Testis (tissue), 2 donors: ENCODE measurements at regions not wholly inside any gene's neighbourhood (a gene's known extent, or its start where the extent isn't known, plus 50 kb on each side); places are given as distances from the start of the nearest gene placed in this dataset.

Source experiments
- DNase-seq: peaks from one replicate; pipeline ENCODE4 v3.0.0-alpha.2; 2019
- H3K27ac ChIP-seq, 2 donors: fragments of 200-600 bp; sonication (generic); one replicate each; pipeline ENCODE4 v1.5.1; 2019
- H3K27me3 ChIP-seq: fragments of 200-600 bp; sonication (generic); one replicate; pipeline ENCODE4 v1.5.1; 2019
- H3K36me3 ChIP-seq: fragments of 200-600 bp; sonication (generic); one replicate; pipeline ENCODE4 v1.5.1; 2017; ENCODE audit warnings: low read depth; ENCODE audit errors: missing control alignments
- H3K4me1 ChIP-seq: fragments of 200-600 bp; sonication (generic); one replicate; pipeline ENCODE4 v1.5.1; 2019
- H3K4me3 ChIP-seq, 2 donors: fragments of 200-600 bp; sonication (generic); one replicate each; pipeline ENCODE4 v1.5.1; 2017 to 2019
- H3K9me3 ChIP-seq: fragments of 200-600 bp; sonication (generic); one replicate; pipeline ENCODE4 v1.5.1; 2017
- POLR2A ChIP-seq: fragments of 450-650 bp; IDR thresholded peaks from one replicate; pipeline ENCODE4 v1.6.1; 2017; ENCODE audit warnings: antibody characterized with exemption, mild to moderate bottlenecking, moderate library complexity
- WGBS, 2 donors: methylation state at CpG; one replicate each; pipeline ENCODE4 v1.1.5; 2018; 5-methylcytosine and 5-hydroxymethylcytosine counted together
- intact Hi-C: fragments of 100-400 bp; cut with DNase I; formaldehyde crosslinking; loops from one replicate; pipeline ENCODE4 v1.15.1; 2023; ENCODE audit warnings: low total_unique reads
- TF ChIP-seq, protein P1 (sequence below), 3 experiments: fragments of 450-650 bp in 2 of 3; fragments of 200-600 bp in 1 of 3; sonication (generic) in 1 of 3; IDR thresholded peaks; one replicate each; pipeline ENCODE4 v1.5.1; 2016 to 2019; ENCODE audit warnings: antibody characterized with exemption in 3 of 3, mild to moderate bottlenecking in 2 of 3, moderate library complexity in 1 of 3

DNA sequence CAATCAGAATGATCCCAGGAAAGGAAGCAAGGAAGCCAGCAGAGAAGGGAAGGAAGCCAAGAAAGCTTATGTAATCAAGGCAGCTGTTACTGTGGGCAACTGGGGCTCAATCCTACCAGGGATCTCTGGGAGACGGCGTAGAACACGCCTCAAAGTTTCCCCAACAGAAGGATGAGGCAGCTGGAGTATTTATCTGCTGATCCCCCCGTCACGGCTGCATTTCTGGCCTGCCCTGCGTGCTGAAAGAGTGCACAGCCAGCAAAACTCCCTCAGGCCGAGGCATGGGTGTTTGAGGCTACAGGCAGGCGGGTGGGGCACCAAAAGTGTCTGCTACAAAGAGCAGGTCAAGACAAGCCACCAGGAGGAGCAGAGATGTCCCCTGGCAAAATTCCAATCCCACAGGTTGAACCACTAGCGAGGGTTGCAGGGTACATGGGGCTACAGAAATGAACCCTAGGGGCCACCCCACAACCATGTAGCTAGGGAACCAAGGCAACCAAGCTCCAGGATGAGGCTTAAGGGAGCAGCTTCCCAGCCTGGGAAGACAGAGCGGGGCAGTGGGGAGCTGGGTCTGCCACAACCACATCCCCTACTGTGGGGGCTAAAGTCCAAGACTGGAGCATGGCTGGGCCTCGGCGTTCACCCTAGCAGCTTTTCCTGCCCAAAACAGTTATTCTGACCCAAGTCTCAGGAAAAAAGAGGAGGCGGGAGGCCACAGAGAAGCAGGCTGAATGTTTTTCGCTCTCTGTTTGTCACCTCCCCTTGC is 113.4 kb downstream of the BCOR start:
- Histone ChIP-seq H3K36me3 (no peaks in the 10 kb centered on the region), H3K27ac (no peak overlapping the region), H3K4me3 (no peak overlapping the region), H3K9me3 (no peaks in the 10 kb centered on the region), H3K4me1 (no peaks in the 10 kb centered on the region), H3K27me3 (no peaks in the 10 kb centered on the region)
- intact Hi-C loops: no loop called here
- DNase-seq: no peak
- 82 to 91% methylated on average over 6 to 13 of the region's 14 CpGs for WGBS, 2 donors
- no peak for TF ChIP-seq POLR2A

DNA sequence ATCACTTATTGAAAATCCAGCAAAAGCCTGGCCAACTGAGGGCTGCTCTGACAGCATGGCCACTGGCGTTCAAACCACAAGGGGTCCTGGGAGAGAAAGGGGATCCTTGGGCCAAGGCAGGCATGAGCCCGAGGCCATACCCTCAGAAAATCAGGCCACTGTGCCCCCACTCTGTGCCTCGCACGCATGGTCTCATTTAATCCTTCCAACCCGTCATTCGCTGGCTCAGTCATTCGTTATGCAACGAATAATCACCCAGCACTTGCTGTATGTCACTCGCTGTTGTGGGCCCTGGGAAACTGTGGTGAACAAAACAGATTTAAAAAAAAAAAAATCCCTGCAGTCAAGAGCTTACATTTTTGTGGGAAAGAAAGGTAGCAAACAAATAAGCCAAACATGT is 112.7 kb downstream of the BCOR start:
- Histone ChIP-seq H3K4me1 (no peaks in the 10 kb centered on the region), H3K36me3 (no peaks in the 10 kb centered on the region), H3K9me3 (no peaks in the 10 kb centered on the region), H3K4me3 (no peak overlapping the region), H3K27ac (no peak overlapping the region), H3K27me3 (no peaks in the 10 kb centered on the region)
- TF ChIP-seq, protein P1, sequence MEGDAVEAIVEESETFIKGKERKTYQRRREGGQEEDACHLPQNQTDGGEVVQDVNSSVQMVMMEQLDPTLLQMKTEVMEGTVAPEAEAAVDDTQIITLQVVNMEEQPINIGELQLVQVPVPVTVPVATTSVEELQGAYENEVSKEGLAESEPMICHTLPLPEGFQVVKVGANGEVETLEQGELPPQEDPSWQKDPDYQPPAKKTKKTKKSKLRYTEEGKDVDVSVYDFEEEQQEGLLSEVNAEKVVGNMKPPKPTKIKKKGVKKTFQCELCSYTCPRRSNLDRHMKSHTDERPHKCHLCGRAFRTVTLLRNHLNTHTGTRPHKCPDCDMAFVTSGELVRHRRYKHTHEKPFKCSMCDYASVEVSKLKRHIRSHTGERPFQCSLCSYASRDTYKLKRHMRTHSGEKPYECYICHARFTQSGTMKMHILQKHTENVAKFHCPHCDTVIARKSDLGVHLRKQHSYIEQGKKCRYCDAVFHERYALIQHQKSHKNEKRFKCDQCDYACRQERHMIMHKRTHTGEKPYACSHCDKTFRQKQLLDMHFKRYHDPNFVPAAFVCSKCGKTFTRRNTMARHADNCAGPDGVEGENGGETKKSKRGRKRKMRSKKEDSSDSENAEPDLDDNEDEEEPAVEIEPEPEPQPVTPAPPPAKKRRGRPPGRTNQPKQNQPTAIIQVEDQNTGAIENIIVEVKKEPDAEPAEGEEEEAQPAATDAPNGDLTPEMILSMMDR (IDR thresholded peaks at IDR 0.05): no peak
- DNase-seq: no peak
- WGBS, 2 donors: 92 to 96% methylated on average over 7 to 9 of the region's 9 CpGs
- intact Hi-C loops: no loop called here

DNA sequence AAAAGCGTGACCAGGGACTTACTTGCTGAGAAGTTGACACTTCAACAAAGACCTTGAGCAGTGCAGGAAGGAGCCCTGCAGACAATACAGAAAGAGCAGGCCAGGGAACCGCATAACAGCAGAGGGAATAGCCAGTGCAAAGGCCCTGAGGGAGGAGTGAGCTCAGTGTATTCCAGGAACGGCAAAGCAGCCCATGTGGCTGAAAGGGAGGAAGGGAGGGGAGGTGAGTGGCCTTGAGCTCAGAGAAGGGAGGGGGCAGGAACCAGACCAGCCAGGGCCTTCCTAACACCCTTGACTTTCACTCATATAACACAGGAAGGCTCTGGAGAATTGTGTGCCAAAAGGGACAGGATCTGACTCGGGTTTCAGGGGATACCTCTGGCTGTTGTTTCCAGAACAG is 112.2 kb downstream of the BCOR start:
- no peaks in the 10 kb centered on the region for H3K4me1 ChIP-seq
- intact Hi-C loops: no loop called here
- WGBS, 2 donors: 54 to 61% methylated on average over 4 of the region's 4 CpGs

DNA sequence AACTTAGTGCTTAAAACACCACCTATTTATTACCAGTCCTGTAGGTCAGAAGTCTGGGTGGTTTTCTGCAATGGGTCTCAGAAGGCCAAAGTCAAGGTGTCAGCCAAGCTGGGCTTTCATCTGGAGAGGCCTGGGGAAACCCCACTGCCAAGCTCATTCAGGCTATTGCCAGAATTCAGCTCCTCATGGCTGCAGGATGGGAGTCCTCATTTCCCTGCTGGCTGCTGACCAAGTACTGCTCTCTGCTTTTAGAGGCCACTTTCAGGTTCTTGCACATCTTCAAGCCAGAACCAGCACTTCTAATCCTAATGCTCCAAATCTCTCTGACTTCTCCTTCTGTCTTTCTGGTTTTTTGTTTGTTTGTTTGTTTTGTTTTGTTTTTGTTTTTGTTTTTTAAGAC is 109.3 kb downstream of the BCOR start:
- no peak for DNase-seq
- TF ChIP-seq, protein P1 (IDR thresholded peaks at IDR 0.05): no peak
- no peak for TF ChIP-seq POLR2A
- H3K9me3 ChIP-seq: no peaks in the 10 kb centered on the region
- H3K36me3 ChIP-seq: no peaks in the 10 kb centered on the region
- no peak overlapping the region for H3K4me3 ChIP-seq
- intact Hi-C loops: no loop called here
- H3K4me1 ChIP-seq: no peaks in the 10 kb centered on the region
- no peak overlapping the region for H3K27ac ChIP-seq
- no peaks in the 10 kb centered on the region for H3K27me3 ChIP-seq

More for the DNA sequence above, 112.2 kb downstream of the BCOR start:
- Histone ChIP-seq H3K4me3 (no peak overlapping the region), H3K27me3 (no peaks in the 10 kb centered on the region), H3K9me3 (no peaks in the 10 kb centered on the region), H3K36me3 (no peaks in the 10 kb centered on the region), H3K27ac (no peak overlapping the region)
- TF ChIP-seq POLR2A: no peak
- TF ChIP-seq, protein P1 (IDR thresholded peaks at IDR 0.05): no peak
- DNase-seq: no peak

DNA sequence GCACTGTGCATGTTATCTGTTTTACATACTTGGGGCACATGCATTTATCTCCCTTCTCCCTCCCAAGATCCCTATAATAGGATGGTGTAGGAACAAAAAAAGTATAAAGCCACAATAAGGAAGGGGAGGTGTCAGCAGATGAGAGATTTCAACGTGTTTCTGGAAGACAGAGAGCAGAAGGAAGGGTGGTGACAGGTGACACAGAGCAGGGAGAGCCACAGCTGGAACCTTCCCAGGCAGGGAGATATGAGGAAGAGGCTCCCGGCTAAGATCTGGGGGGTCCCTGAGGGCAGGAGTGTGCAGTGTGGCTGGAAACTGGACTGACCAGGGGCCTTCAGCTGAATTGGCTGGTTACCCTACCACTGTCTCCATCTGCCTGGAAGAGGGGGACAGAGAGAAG is 107.4 kb downstream of the BCOR start:
- no peak for DNase-seq
- 52 to 72% methylated on average over 2 of the region's 2 CpGs for WGBS, 2 donors
- intact Hi-C loops: no loop called here
- no peak overlapping the region for H3K4me3 ChIP-seq
- H3K36me3 ChIP-seq: no peaks in the 10 kb centered on the region
- no peaks in the 10 kb centered on the region for H3K9me3 ChIP-seq
- TF ChIP-seq, protein P1 (IDR thresholded peaks at IDR 0.05): no peak
- TF ChIP-seq POLR2A: no peak
- no peaks in the 10 kb centered on the region for H3K27me3 ChIP-seq
- H3K4me1 ChIP-seq: no peaks in the 10 kb centered on the region
- H3K27ac ChIP-seq: no peak overlapping the region
